GM12892 (cell line): ENCODE measurements at regions not wholly inside any gene's neighbourhood (a gene's known extent, or its start where the extent isn't known, plus 50 kb on each side); places are given as distances from the start of the nearest gene placed in this dataset.

Experiments
- POLR2A ChIP-seq: IDR thresholded peaks from 2 replicates; pipeline ENCODE4 v1.6.1; 2011; ENCODE audit warnings: low read depth, low read length, control low read depth
- POLR2AphosphoS5 ChIP-seq: IDR thresholded peaks from 2 replicates; pipeline ENCODE4 v1.6.1; 2011; ENCODE audit warnings: low read depth, low read length, control low read depth
- TAF1 ChIP-seq: IDR thresholded peaks from 2 replicates; pipeline ENCODE4 v1.6.1; 2011; ENCODE audit warnings: low read depth, mild to moderate bottlenecking, control low read depth, low read length, borderline replicate concordance

- TF ChIP-seq POLR2AphosphoS5 (no peak), POLR2A (no peak), TAF1 (no peak)
Observed at GRCh38 chr10:31621733-31622132, 302.7 kb downstream of the ZEB1 start.
